HUES48 (cell line): ENCODE measurements at regions not wholly inside any gene's neighbourhood (a gene's known extent, or its start where the extent isn't known, plus 50 kb on each side); places are given as distances from the start of the nearest gene placed in this dataset.

Experiments used
- H3K27ac ChIP-seq: one replicate; pipeline ENCODE4 v1.7.0; 2013; ENCODE audit warnings: low read depth, low read length, inconsistent platforms
- H3K27me3 ChIP-seq: 2 replicates; pipeline ENCODE4 v1.6.1; 2013; ENCODE audit warnings: mild to moderate bottlenecking, low read length; ENCODE audit not compliant: control insufficient read depth, insufficient read depth
- H3K36me3 ChIP-seq: 2 replicates; pipeline ENCODE4 v1.6.1; 2013; ENCODE audit warnings: low read length; ENCODE audit not compliant: control insufficient read depth, insufficient read depth
- H3K4me1 ChIP-seq: 2 replicates; pipeline ENCODE4 v1.6.1; 2013; ENCODE audit warnings: mild to moderate bottlenecking, low read length; ENCODE audit not compliant: control insufficient read depth, insufficient read depth
- H3K4me3 ChIP-seq: 2 replicates; pipeline ENCODE4 v1.5.1; 2013; ENCODE audit warnings: mild to moderate bottlenecking, low read depth, low read length
- H3K9ac ChIP-seq: 2 replicates; pipeline ENCODE4 v1.6.1; 2013; ENCODE audit warnings: mild to moderate bottlenecking, low read depth, low read length, moderate library complexity
- H3K9me3 ChIP-seq: 2 replicates; pipeline ENCODE4 v1.6.1; 2013; ENCODE audit warnings: low read length; ENCODE audit not compliant: control insufficient read depth, insufficient read depth

DNA sequence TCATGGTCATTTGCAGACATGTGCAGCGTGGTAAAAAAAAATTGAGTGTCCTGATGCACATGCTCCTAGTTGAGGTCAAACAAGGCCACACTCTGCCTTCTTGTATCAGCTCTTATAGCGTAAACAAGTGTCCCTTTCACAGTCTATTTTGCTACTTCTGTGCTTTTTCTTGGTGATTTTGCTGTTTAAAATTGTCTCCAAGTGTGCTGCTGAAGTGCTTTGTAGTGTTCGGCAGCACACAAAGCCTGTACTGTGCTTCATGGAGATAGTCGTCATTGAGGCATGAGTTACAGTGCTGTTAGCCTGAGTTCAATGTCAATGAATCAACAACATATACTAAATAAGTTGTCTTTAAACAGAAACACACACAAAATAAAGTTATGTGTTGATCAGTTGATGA, 690.4 kb upstream of the MEF2C start:
- H3K36me3 ChIP-seq: no peaks in the 10 kb centered on the region
- H3K9me3 ChIP-seq: no peaks in the 10 kb centered on the region
- H3K4me1 ChIP-seq: 0 out of 2 replicates have a peak, but pooled peaks cover 8% of the 10 kb centered on the region
- H3K9ac ChIP-seq: no peak overlapping the region
- no peaks in the 10 kb centered on the region for H3K27me3 ChIP-seq
- no peak overlapping the region for H3K27ac ChIP-seq
- no peak overlapping the region for H3K4me3 ChIP-seq

DNA sequence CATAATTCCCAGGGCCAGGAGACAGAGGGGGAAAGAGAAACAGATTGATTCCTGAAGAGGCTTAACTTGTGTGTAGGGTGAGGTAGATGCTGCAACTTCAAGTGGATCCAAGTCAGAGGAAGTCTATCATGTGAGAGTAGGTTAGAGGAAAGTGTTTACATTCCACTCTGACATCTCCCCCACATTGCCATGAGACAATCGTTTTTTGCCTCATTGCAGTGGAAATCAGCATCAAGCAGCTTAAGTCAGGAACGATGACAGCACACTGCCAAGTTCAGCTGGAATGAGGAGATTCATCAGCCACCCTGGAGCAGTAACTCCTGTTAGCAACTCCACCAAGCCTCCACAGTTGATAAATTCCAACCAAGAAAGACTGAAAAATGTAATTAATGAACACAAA, 689.7 kb upstream of the MEF2C start:
- Histone ChIP-seq H3K4me1 (0 out of 2 replicates have a peak, but pooled peaks cover 8% of the 10 kb centered on the region), H3K27ac (no peak overlapping the region), H3K9ac (no peak overlapping the region), H3K4me3 (no peak overlapping the region), H3K36me3 (no peaks in the 10 kb centered on the region), H3K9me3 (no peaks in the 10 kb centered on the region), H3K27me3 (no peaks in the 10 kb centered on the region)

DNA sequence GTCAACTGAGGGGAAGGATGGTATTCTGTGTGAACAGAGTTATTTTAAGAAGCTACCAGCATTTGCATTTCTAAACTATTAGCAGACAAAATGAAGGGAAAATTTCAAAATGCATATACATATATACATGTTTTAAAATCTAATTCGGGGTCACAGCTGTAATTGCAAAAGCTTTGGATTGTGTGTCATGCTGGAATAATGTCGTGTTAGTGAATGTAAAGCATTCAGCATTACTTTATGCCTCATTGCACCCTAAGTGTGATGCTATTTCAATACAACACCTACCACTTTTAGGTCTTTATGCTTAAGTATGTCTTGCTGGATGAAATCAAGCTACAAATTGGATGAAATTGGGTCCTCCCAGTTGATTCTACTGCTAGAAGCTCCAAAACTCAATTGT, 687.6 kb upstream of the MEF2C start:
- no peak overlapping the region for H3K9ac ChIP-seq
- H3K4me1 ChIP-seq: 0 out of 2 replicates have a peak, but pooled peaks cover 8% of the 10 kb centered on the region
- H3K27ac ChIP-seq: no peak overlapping the region
- H3K36me3 ChIP-seq: no peaks in the 10 kb centered on the region
- H3K4me3 ChIP-seq: no peak overlapping the region
- H3K9me3 ChIP-seq: no peaks in the 10 kb centered on the region
- no peaks in the 10 kb centered on the region for H3K27me3 ChIP-seq

DNA sequence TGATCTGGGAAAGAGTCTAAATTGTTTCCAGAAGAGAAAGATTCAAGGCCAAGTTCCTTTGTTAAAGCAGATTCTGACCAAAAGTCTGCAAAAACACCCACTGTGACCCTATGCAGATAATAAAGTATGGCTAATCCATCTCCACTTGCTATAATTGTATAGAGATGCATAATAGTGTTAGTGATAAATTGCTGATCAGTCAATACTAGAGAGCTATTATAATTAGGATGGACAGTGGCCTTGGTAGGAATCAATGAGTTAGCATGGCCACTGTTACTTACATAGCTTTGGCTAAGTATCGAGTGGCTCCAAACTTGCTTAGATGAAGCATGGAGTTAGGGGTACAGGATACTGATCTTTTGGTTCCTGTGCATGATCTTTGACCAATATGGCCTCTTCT, 683.4 kb upstream of the MEF2C start:
- Histone ChIP-seq H3K27ac (no peak overlapping the region), H3K36me3 (no peaks in the 10 kb centered on the region), H3K4me3 (no peak overlapping the region), H3K9ac (no peak overlapping the region), H3K9me3 (no peaks in the 10 kb centered on the region), H3K4me1 (0 out of 2 replicates have a peak, but pooled peaks cover 5% of the 10 kb centered on the region), H3K27me3 (no peaks in the 10 kb centered on the region)

DNA sequence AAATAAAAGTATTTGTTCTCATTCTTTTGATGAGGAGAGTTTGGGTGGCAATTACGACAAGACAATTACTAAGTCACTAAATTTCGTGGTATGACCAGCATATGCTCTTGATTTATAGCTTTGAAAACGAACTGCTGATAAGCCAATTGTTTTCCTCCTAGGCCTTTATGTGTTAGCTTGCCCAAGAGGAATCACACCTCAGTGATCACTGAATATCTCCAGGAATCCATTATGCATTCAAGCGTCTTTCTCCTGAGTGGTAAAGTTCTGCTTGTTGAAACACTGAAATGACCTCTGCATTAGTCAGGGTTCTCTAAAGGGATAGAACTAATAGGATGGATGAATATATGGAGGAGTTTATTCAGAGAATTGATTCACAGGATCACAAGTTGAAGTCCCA, 677.7 kb upstream of the MEF2C start:
- Histone ChIP-seq H3K4me3 (no peak overlapping the region), H3K4me1 (no peaks in the 10 kb centered on the region), H3K36me3 (no peaks in the 10 kb centered on the region), H3K9ac (no peak overlapping the region), H3K27ac (no peak overlapping the region), H3K9me3 (no peaks in the 10 kb centered on the region), H3K27me3 (no peaks in the 10 kb centered on the region)

DNA sequence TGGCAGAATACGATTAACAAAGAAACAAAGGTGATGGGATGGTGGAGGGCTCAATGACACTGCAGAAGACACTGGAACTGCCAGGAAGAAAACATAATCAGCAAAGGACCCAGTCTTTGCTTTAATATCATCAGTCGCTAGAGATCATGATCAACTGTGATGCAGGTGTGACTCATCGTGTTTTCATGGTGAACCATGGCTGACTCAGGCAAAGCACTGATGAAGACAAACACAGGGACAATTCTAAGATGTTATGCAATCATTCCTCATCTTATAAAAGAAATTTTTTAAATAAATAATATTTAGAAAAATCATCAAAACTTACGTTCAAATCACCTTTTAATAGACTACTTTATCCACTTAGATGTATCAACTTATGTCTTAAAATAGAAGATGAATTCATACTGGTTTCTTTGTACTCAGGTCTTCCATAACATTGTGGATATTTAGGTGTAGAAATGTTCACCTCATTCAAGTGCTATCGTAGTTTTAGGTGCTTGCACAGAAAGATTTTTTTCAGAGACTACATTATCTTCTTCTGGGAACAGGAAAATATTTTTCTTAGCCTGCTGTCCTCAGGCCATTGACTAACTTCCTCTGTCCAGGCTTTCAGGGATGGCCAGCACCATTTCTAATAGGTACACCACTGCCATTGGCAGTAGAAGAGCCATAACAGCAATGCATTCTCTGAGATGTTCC, 673.4 kb upstream of the MEF2C start:
- H3K4me1 ChIP-seq: no peaks in the 10 kb centered on the region
- no peaks in the 10 kb centered on the region for H3K36me3 ChIP-seq
- H3K27ac ChIP-seq: no peak overlapping the region
- H3K9ac ChIP-seq: no peak overlapping the region
- no peaks in the 10 kb centered on the region for H3K9me3 ChIP-seq
- H3K27me3 ChIP-seq: no peaks in the 10 kb centered on the region
- H3K4me3 ChIP-seq: no peak overlapping the region

DNA sequence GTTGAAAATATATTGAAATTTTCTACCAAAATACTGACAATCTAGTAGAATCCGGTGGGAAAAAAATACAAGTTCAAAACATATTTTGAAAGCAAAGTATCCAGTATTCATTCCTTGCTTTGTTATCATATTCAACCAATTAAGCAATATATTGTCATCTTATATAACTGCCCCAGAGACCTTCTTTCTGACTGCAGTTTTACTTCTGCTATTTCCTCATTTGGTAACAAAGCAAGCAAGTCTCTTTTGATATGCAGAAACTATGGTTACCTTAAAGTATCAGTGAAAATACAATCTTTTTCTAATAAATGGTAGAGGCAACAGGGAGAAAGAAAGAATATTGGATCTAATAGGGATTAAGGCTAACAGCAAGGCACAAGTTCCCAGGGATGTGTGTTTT, 663.7 kb upstream of the MEF2C start:
- H3K4me3 ChIP-seq: no peak overlapping the region
- no peaks in the 10 kb centered on the region for H3K36me3 ChIP-seq
- no peaks in the 10 kb centered on the region for H3K9me3 ChIP-seq
- H3K27ac ChIP-seq: no peak overlapping the region
- H3K27me3 ChIP-seq: no peaks in the 10 kb centered on the region
- peaks cover 27% of the 10 kb centered on the region for H3K4me1 ChIP-seq
- H3K9ac ChIP-seq: no peak overlapping the region

DNA sequence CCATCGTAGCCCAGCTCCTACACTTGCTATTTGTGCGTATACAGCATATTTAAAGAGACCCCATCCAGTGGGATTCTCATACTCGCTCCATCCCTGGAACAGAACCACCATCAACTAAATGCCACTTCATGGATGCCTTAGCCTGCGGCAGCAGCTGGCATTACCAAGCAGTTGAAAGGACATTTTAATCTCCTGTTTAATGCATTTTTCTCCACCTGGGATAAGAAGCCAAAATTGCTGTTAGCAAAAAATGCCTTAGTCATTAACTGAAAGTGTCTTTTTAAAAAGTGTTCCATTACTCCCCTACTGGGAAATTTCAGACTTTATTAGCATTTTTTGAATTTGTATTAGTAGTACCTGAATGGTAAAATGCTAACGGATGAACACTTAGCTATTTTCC, 662.6 kb upstream of the MEF2C start:
- peak overlapping the region; percentile 16; the same call in 1 of the 2 replicates for H3K4me3 ChIP-seq
- no peaks in the 10 kb centered on the region for H3K36me3 ChIP-seq
- H3K27ac ChIP-seq: no peak overlapping the region
- H3K4me1 ChIP-seq: peaks cover 27% of the 10 kb centered on the region
- H3K9ac ChIP-seq: no peak overlapping the region
- H3K27me3 ChIP-seq: no peaks in the 10 kb centered on the region
- no peaks in the 10 kb centered on the region for H3K9me3 ChIP-seq

DNA sequence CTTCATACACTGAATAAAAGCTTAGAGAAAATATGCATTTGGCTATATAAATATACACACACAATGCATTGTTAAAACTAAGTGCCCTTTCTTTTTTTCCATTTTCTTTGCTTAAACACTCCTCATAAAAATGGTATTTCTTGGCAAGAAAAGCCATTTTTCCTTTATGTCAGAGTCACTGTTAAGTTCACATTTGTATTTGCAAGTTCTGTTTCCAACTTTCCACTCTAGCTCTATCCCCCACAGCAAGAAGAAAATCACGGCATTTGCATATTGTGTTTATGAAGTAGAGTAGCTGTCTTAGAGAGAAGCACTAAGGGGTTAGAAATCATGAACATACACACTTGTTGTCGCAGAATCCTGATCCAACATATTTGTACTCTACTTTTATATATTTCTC, 662.1 kb upstream of the MEF2C start:
- Histone ChIP-seq H3K4me3 (no peak overlapping the region), H3K27me3 (no peaks in the 10 kb centered on the region), H3K9ac (no peak overlapping the region), H3K4me1 (peaks cover 27% of the 10 kb centered on the region), H3K36me3 (no peaks in the 10 kb centered on the region), H3K27ac (no peak overlapping the region), H3K9me3 (no peaks in the 10 kb centered on the region)

DNA sequence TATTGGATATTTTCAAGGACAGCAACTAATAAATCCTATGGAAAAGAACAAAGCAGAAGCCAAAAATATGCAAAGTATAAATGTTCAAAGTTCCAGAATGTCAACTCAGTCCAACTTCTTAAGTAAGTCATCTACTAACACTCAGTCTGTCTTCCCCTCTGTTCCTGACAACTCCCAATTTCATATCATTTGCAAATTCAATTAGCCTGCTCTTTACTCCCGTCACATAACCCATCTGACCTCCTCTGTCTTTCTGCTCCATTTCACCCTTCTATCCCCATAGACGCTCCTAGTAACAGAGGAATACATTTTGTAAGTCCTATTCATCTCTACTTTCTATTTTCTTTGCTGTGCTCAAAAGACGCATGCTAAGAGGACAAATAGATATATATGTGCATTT, 659.8 kb upstream of the MEF2C start:
- H3K36me3 ChIP-seq: no peaks in the 10 kb centered on the region
- H3K27ac ChIP-seq: no peak overlapping the region
- H3K4me1 ChIP-seq: peaks cover 27% of the 10 kb centered on the region
- H3K27me3 ChIP-seq: no peaks in the 10 kb centered on the region
- no peak overlapping the region for H3K9ac ChIP-seq
- no peaks in the 10 kb centered on the region for H3K9me3 ChIP-seq
- H3K4me3 ChIP-seq: no peak overlapping the region

DNA sequence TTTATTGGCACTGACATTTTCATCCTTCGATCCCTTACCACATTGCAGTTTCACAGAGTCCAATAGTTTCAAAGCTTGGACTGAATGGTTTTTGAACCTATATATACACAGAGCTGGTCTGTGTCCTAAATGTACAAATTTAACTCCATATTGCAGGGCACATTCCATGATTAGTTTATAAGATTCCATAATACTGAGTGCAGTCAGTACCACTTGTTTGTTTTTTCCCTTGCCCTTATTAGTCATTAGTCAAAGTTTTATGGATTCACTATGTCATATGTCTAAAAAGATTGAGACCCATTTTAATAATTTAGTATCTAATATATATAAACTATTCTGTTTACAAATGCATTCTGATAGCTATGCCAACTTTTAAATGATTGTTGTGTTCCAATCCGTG, 654.8 kb upstream of the MEF2C start:
- no peaks in the 10 kb centered on the region for H3K27me3 ChIP-seq
- H3K36me3 ChIP-seq: no peaks in the 10 kb centered on the region
- no peak overlapping the region for H3K4me3 ChIP-seq
- H3K4me1 ChIP-seq: no peaks in the 10 kb centered on the region
- H3K9ac ChIP-seq: no peak overlapping the region
- H3K9me3 ChIP-seq: no peaks in the 10 kb centered on the region
- H3K27ac ChIP-seq: no peak overlapping the region
